ENCODE measurements at regions not wholly inside any gene's neighbourhood (a gene's known extent, or its start where the extent isn't known, plus 50 kb on each side); places are given as distances from the start of the nearest gene placed in this dataset.
"Not testable (repeated sequence)": the region's sequence is repeated elsewhere in the genome, so short reads cannot be mapped to it uniquely, and the experiment has no call there.

DNA sequence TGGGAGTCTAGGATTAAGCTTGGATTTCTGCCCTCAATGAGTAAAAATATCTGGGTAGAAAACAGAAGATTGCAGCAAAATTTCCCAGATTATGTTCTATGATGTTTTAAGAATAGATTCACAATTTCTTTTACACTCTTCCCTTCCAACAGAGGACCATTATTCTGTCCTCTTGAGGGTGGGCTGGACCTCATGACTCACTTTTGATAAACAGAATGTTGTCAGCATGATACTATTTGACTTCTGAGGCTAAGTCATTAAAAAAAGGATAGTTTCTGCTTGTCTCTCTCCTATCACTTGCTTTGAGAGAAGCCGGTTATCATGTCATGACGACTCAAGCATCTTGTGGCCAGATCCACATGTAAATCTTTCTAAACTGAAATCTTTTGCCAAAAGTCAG is 396.2 kb upstream of the CDIN1 start:
- no peak for DNase-seq (ENCODE audit: insufficient read length, low spot score)
- FAIRE-seq, result no peak

DNA sequence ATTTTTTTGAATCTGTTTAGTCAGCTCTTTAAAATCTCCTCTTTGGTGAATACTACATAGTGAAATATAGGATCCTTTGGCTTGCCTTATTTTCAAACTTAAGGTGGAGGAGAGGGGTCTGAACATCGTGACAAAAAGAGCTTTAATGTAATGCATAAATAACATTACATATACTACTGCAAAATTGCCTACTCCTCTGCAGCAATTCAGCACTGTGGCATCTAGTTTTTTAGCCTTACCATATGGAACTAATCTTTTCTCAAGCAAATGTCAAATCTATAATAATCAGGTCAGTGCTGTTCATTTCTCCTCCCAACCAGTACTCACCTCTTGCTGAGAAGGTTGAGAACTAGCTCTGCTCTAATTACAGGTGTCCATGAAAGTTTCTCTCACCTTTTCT is 394.0 kb upstream of the CDIN1 start:
- FAIRE-seq (no peak), DNase-seq (ENCODE audit: insufficient read length, low spot score) (no peak)
- TF ChIP-seq POLR2A (IDR thresholded peaks at IDR 0.05; ENCODE audit: low read depth, low read length), result no peak

More for the DNA sequence above, 396.2 kb upstream of the CDIN1 start:
- no peak for TF ChIP-seq POLR2A (IDR thresholded peaks at IDR 0.05; ENCODE audit: low read depth, low read length)

DNA sequence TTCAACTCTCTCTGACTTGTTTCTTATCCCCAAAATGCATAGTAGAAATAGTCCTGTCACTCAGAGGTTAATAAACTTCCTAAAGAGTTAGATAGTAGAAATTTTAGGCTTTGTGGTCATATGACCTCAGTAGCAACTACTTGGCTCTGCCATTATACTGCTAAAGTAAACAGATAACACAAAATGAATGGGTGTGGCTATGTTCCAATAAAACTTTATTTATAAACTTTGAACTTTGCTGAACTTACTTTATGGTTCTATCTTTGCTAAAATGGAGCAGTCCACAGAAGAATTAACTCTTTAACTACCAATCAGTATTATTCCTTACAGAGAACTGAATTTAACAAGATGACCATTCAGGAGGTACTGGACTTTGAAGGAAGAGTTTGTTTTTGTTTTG is 393.6 kb upstream of the CDIN1 start:
- TF ChIP-seq POLR2A (IDR thresholded peaks at IDR 0.05; ENCODE audit: low read depth, low read length), result no peak
- DNase-seq (ENCODE audit: insufficient read length, low spot score), result no peak
- FAIRE-seq, result no peak

DNA sequence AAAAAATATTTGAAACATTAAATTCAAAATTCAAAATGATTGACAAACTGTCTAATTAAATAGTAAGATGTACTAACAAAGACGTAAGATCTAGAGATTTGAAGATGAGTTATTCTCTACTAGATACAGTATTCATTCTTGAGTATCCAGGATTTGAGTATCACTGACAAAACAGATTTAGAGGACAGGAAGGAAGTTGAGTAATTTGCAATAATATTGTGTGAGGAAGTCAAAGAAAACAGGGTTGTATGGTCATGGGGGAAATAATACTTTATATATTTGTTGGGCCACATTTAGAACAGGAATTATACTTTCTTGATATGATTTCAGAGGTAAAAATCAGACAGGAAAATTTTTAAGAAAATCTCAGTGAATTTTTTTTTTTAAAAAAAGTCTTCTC is 393.1 kb upstream of the CDIN1 start:
- FAIRE-seq (no peak), DNase-seq (ENCODE audit: insufficient read length, low spot score) (no peak)
- TF ChIP-seq POLR2A (IDR thresholded peaks at IDR 0.05; ENCODE audit: low read depth, low read length), result no peak

DNA sequence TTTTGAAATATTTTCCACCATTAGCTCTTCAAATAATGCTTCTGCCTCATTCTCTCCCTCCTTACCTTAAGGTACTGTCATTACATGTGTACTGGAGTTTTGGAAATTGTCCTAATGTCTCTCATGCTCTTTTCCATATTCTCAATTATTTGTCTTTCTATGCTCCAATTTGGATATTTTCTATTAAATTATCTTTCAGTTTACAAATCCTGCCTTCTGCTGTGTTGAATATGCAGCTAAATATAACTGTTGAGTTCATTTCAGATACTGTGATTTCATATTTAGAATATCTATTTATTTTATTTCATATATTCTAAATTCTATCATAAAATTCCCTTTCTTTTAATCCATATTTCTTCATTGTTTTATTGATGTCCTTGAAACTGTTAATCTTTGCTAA is 388.0 kb upstream of the CDIN1 start:
- TF ChIP-seq POLR2A (IDR thresholded peaks at IDR 0.05; ENCODE audit: low read depth, low read length), result no peak
- FAIRE-seq (no peak), DNase-seq (ENCODE audit: insufficient read length, low spot score) (no peak)

DNA sequence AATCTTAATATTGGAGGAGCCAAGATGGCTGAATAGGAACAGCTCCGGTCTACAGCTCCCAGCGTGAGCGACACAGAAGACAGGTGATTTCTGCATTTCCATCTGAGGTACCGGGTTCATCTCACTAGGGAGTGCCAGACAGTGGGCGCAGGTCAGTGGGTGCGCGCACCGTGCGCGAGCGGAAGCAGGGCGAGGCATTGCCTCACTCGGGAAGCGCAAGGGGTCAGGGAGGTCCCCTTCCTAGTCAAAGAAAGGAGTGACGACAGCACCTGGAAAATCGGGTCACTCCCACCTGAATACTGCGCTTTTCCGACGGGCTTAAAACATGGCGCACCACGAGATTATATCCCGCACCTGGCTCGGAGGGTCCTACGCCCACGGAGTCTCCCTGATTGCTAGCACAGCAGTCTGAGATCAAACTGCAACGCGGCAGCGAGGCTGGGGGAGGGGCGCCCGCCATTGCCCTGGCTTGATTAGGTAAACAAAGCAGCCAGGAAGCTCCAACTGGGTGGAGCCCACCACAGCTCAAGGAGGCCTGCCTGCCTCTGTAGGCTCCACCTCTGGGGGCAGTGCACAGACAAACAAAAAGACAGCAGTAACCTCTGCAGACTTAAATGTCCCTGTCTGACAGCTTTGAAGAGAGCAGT is 383.9 kb upstream of the CDIN1 start:
- DNase-seq (ENCODE audit: insufficient read length, low spot score); FAIRE-seq: not testable (repeated sequence)

DNA sequence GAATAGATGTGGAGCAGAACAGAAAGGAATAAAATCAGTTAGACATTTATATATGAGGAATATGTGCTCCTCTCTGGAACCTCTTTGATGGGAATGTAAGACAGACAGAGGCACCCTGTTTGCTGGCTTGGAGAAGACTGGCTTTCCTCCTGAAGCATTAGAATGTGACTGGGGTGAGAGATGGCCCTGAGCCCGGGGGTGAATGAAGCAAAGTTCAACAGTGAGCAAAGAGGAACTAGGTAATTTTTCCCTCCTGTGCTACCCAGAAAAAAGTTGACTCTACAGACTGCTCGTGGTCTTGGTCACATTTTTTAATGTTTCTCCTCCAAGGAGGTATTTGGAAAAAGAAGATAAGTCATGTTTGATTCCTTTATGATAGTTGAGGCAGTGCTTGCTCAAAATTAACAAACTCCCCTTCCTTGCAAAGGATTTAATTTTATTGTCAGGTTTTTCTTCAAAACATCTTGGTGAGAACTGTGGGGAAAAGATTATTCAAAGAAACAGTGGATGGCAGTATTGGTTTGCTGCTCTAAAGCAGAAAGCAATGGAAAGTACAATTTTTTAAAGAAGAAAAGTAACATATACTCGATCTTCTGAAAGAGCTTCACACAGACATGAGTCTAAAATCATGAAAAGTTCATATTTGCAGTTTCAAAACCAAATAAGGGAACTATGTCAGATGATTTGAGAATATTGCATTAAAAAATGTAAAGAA is 370.4 kb upstream of the CDIN1 start:
- FAIRE-seq, result no peak
- DNase-seq (ENCODE audit: insufficient read length, low spot score), result no peak
- no peak for TF ChIP-seq POLR2A (IDR thresholded peaks at IDR 0.05; ENCODE audit: low read depth, low read length)

DNA sequence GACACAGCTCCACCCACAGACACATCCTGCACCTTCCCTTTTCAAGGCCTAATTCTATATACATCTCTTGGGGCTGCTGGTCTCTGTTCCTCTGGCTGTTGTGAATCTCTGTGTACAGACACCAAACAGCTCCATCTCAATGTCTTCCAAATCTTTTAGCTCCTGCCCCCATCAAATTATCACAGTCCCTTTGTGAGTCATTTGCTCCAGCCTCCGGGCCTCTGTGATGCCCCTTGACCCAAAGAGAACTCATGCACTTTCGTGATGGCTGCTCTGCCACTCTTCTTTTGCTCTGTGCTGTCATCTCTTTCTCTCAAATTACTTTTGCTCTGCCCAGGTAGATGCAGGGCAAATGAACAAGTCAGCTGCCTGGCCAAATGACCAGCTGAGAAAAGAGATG is 369.0 kb upstream of the CDIN1 start:
- FAIRE-seq, result no peak
- TF ChIP-seq POLR2A (IDR thresholded peaks at IDR 0.05; ENCODE audit: low read depth, low read length), result no peak
- no peak for DNase-seq (ENCODE audit: insufficient read length, low spot score)

DNA sequence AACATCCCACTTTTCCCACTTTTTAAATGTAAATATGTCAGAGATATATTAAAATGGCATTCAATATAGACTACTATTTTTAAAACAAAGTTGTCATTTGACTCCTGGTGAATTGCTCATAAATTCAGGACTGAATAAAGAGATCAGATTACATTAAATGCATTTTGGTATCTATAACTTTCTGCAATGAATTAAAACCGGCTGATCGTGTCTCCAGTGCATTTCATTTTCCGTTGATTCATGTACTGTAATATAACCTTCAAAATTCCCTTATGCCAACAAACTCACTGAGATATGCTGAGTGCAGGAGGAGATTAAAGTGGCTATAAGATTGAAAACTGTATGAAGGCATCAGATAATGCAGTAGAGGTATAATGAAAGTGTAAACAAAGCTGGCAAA is 361.1 kb upstream of the CDIN1 start:
- TF ChIP-seq POLR2A (IDR thresholded peaks at IDR 0.05; ENCODE audit: low read depth, low read length), result no peak
- FAIRE-seq (no peak), DNase-seq (ENCODE audit: insufficient read length, low spot score) (no peak)

DNA sequence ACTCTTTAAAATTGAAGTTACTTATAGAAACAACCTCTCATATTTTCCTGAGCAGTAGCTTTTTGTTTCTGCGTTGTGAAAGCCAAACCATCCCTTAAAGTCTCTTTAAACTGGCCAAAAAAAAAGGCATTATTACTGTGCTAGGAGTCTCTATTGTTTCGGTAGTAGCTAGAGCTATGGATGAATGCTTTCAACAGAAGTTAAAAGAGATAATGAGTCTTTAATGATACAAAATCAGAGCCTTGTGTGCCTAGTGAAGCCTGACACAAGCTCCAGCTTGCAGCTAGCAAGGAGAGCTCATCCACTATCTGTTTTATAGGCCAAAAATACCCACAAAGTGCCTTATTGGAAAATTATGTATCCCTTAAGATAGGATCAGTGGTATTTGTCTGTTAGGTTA is 360.4 kb upstream of the CDIN1 start:
- DNase-seq (ENCODE audit: insufficient read length, low spot score) (no peak), FAIRE-seq (no peak)
- no peak for TF ChIP-seq POLR2A (IDR thresholded peaks at IDR 0.05; ENCODE audit: low read depth, low read length)

DNA sequence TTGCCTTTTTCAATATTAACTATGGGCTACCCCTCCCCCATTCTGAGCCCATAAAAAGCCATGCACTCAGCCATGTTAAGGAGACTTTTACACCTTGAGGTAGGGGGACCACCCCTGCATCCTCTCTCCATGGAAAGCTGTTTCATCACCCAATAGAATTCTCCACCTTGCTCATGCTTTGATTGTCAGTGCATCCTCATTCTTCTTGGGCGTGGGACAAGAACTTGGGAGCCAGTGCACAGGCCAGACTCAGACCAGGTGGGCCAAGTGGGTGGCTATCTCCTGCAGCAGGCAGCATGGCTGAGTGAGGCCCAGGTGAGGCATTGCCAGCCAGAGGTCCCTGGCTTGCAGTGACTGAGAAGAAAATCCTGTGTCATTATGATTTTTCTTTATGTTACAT is 357.4 kb upstream of the CDIN1 start:
- DNase-seq (ENCODE audit: insufficient read length, low spot score), result no peak
- no peak for FAIRE-seq
- no peak for TF ChIP-seq POLR2A (IDR thresholded peaks at IDR 0.05; ENCODE audit: low read depth, low read length)

DNA sequence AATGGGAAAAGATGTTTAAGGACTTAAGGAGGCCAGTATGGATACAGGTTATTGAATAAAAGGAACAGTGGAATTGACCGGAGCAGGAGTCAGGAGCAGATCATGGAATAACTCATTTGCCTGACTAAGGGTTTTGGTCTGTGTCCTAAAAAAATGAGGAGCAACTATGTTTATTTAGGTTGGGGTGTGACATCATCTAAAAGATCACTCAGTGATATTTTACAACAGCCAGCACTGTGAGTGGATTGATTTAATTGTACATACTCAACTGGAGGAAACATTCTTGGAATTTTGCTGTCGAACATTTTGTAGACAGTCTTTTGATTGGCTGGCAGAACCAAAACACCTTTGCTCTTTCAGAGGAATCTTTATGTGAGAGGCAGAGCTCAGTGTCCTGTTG is 348.6 kb upstream of the CDIN1 start:
- peak; percentile 20 for FAIRE-seq
- TF ChIP-seq POLR2A (IDR thresholded peaks at IDR 0.05; ENCODE audit: low read depth, low read length), result no peak
- no peak for DNase-seq (ENCODE audit: insufficient read length, low spot score)

DNA sequence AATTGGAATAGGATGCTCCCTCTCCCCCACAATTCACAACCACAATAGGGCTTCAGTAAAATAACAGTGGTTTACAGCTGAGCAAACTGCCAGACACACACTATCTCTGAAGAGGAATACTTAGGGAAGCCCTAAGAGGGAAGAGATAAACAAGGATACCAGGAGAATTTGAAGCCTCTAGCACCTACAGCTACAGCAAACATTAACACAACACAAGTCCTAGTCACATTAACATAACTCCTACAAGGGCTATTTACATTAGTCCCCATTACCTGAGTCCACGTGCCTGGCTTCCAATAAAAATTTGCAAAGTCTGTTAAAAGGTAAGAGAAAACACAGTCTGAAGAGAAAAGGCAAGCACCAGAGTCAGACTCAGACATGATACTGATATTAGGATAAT is 346.9 kb upstream of the CDIN1 start:
- DNase-seq (ENCODE audit: insufficient read length, low spot score) (no peak), FAIRE-seq (no peak)
- no peak for TF ChIP-seq POLR2A (IDR thresholded peaks at IDR 0.05; ENCODE audit: low read depth, low read length)

DNA sequence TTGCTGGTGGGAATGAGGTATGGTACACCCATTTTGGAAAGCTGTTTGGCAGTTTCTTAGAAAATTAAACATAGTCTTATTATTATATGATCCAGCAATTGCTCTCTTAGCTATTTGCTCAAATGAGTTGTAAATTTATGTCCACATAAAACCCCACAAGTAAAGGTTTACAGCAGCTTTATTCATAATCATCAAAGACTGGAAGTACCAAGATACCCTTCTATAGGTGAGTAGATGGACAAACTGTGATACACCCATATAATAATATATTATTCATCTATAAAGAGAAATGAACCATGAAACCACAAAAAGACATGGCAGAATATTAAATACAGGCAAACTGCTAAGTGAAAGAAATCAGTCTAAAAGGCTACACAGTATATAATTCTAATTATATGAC is 344.7 kb upstream of the CDIN1 start:
- no peak for FAIRE-seq
- DNase-seq (ENCODE audit: insufficient read length, low spot score), result no peak
- no peak for TF ChIP-seq POLR2A (IDR thresholded peaks at IDR 0.05; ENCODE audit: low read depth, low read length)

DNA sequence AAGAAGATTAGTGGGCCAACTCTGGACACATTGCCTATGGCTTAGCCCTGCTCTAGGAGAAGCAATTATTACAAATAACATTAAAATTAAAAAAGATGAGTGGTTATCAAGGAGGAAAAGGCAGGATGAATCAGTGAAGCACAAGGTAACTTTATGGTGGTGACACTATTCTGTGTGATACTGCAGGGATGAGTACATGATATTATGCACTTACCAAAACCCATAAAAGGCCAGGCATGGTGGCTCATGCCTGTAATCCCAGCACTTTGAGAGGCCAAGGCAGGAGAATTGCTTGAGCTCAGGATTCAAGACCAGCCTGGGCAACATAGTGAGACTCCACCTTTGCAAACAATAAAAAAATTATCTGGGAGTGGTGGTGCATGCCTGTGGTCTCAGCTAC is 344.3 kb upstream of the CDIN1 start:
- FAIRE-seq (no peak), DNase-seq (ENCODE audit: insufficient read length, low spot score) (no peak)
- TF ChIP-seq POLR2A (IDR thresholded peaks at IDR 0.05; ENCODE audit: low read depth, low read length), result no peak

Measured in H54 (cell line).